H9 (cell line): ENCODE measurements at regions not wholly inside any gene's neighbourhood (a gene's known extent, or its start where the extent isn't known, plus 50 kb on each side); places are given as distances from the start of the nearest gene placed in this dataset.

Source experiments
- DNase-seq: peaks from one replicate; pipeline ENCODE4 v3.0.0-alpha.2; 2017
- H2AFZ ChIP-seq: one replicate; pipeline ENCODE4 v1.6.1; 2013; ENCODE audit warnings: mild to moderate bottlenecking, low read length, control low read depth, moderate library complexity
- H2AK5ac ChIP-seq: 2 replicates; pipeline ENCODE4 v1.6.1; 2013; ENCODE audit warnings: low read length, control low read depth, mixed read lengths; ENCODE audit not compliant: insufficient read length
- H2BK120ac ChIP-seq: one replicate; pipeline ENCODE4 v1.6.1; 2013; ENCODE audit warnings: low read depth, mild to moderate bottlenecking, low read length, control low read depth, inconsistent platforms; ENCODE audit not compliant: poor library complexity, severe bottlenecking
- H2BK12ac ChIP-seq: 2 replicates; pipeline ENCODE4 v1.6.1; 2013; ENCODE audit warnings: low read length, control low read depth, mixed read lengths, low read depth; ENCODE audit not compliant: insufficient read length
- H2BK15ac ChIP-seq: 2 replicates; pipeline ENCODE4 v1.6.1; 2013; ENCODE audit warnings: low read depth, low read length, control low read depth
- H2BK20ac ChIP-seq: one replicate; pipeline ENCODE4 v1.6.1; 2013; ENCODE audit warnings: low read depth, mild to moderate bottlenecking, low read length, control low read depth, inconsistent platforms; ENCODE audit not compliant: poor library complexity, severe bottlenecking
- H2BK5ac ChIP-seq: 2 replicates; pipeline ENCODE4 v1.6.1; 2013; ENCODE audit warnings: low read length, control low read depth, mixed read lengths; ENCODE audit not compliant: insufficient read length
- H3K14ac ChIP-seq: 2 replicates; pipeline ENCODE4 v1.6.1; 2013; ENCODE audit warnings: low read length, control low read depth; ENCODE audit not compliant: insufficient read depth
- H3K18ac ChIP-seq: 2 replicates; pipeline ENCODE4 v1.6.1; 2013; ENCODE audit warnings: low read depth, mild to moderate bottlenecking, mixed read lengths, low read length, control low read depth; ENCODE audit not compliant: insufficient read length
- H3K23ac ChIP-seq: 2 replicates; pipeline ENCODE4 v1.6.1; 2013; ENCODE audit warnings: low read length, control low read depth, mixed read lengths, low read depth; ENCODE audit not compliant: insufficient read length
- H3K23me2 ChIP-seq: 2 replicates; pipeline ENCODE4 v1.6.1; 2013; ENCODE audit warnings: low read depth, mild to moderate bottlenecking, mixed read lengths, low read length, control low read depth; ENCODE audit not compliant: insufficient read length, poor library complexity, severe bottlenecking
- H3K27ac ChIP-seq: 2 replicates; pipeline ENCODE4 v1.5.1; 2013; ENCODE audit warnings: low read length, control low read depth, mixed read lengths, low read depth; ENCODE audit not compliant: insufficient read length
- H3K27me3 ChIP-seq: 2 replicates; pipeline ENCODE4 v1.6.1; 2013; ENCODE audit warnings: low read length, control low read depth, inconsistent platforms; ENCODE audit not compliant: insufficient read depth
- H3K4ac ChIP-seq: 2 replicates; pipeline ENCODE4 v1.6.1; 2013; ENCODE audit warnings: low read depth, mild to moderate bottlenecking, control low read depth, inconsistent platforms, low read length, moderate library complexity
- H3K4me1 ChIP-seq: 2 replicates; pipeline ENCODE4 v1.6.1; 2013; ENCODE audit warnings: low read length, control low read depth, inconsistent platforms; ENCODE audit not compliant: insufficient read depth
- H3K4me2 ChIP-seq: 2 replicates; pipeline ENCODE4 v1.6.1; 2013; ENCODE audit warnings: low read length, control low read depth, mixed read lengths; ENCODE audit not compliant: insufficient read length, insufficient read depth
- H3K56ac ChIP-seq: 2 replicates; pipeline ENCODE4 v1.6.1; 2013; ENCODE audit warnings: low read depth, mild to moderate bottlenecking, mixed read lengths, low read length, control low read depth; ENCODE audit not compliant: insufficient read length
- H3K79me1 ChIP-seq: 2 replicates; pipeline ENCODE4 v1.6.1; 2013; ENCODE audit warnings: low read depth, mild to moderate bottlenecking, moderate library complexity, low read length, control low read depth, inconsistent platforms; ENCODE audit not compliant: insufficient read depth, poor library complexity, severe bottlenecking
- H3K79me2 ChIP-seq: 2 replicates; pipeline ENCODE4 v1.6.1; 2013; ENCODE audit warnings: low read length, control low read depth, inconsistent platforms; ENCODE audit not compliant: insufficient read depth
- H3K9ac ChIP-seq: 2 replicates; pipeline ENCODE4 v1.6.1; 2013; ENCODE audit warnings: low read length, control low read depth, mixed read lengths; ENCODE audit not compliant: insufficient read length; ENCODE audit errors: extremely low read depth
- H3K9me3 ChIP-seq: one replicate; pipeline ENCODE4 v1.6.1; 2013; ENCODE audit warnings: low read depth, low read length, inconsistent platforms; ENCODE audit not compliant: control insufficient read depth
- H3T11ph ChIP-seq: one replicate; pipeline ENCODE4 v1.6.1; 2013; ENCODE audit warnings: mild to moderate bottlenecking, low read length, control low read depth, inconsistent platforms
- H4K20me1 ChIP-seq: one replicate; pipeline ENCODE4 v1.6.1; 2013; ENCODE audit not compliant: control insufficient read depth, insufficient read length, insufficient read depth
- H4K5ac ChIP-seq: 2 replicates; pipeline ENCODE4 v1.6.1; 2013; ENCODE audit warnings: low read depth, mild to moderate bottlenecking, mixed read lengths, low read length, control low read depth; ENCODE audit not compliant: insufficient read length
- H4K8ac ChIP-seq: replicated peaks from 2 replicates; pipeline ENCODE4 v1.6.1; 2013; ENCODE audit warnings: low read length, control low read depth, mixed read lengths, low read depth; ENCODE audit not compliant: insufficient read length
- H4K91ac ChIP-seq: 2 replicates; pipeline ENCODE4 v1.6.1; 2013; ENCODE audit warnings: low read depth, mild to moderate bottlenecking, moderate library complexity, mixed read lengths, low read length, control low read depth; ENCODE audit not compliant: insufficient read length
- H3K27ac Mint-ChIP-seq, 3 experiments: 2 replicates in 2 of 3; 3 replicates in 1 of 3; pipeline ENCODE4 v1.8.0; 2020 to 2021; ENCODE audit warnings: mixed read lengths in 3 of 3, mild to moderate bottlenecking in 1 of 3, moderate library complexity in 1 of 3
- H3K27me3 Mint-ChIP-seq: 2 replicates; pipeline ENCODE4 v1.8.0; 2021; ENCODE audit warnings: low read depth, mild to moderate bottlenecking, moderate library complexity, mixed read lengths
- H3K36me3 Mint-ChIP-seq, 3 experiments: 2 replicates in 2 of 3; 3 replicates in 1 of 3; pipeline ENCODE4 v1.8.0; 2020 to 2021; ENCODE audit warnings: low read depth in 3 of 3, mixed read lengths in 3 of 3; ENCODE audit not compliant: insufficient read depth in 1 of 3
- H3K4me1 Mint-ChIP-seq, 2 experiments: 2 replicates each; pipeline ENCODE4 v1.8.0; 2020; ENCODE audit warnings: mixed read lengths in 2 of 2
- H3K4me3 Mint-ChIP-seq, 2 experiments: 2 replicates in 1 of 2; 3 replicates in 1 of 2; pipeline ENCODE4 v1.8.0; 2020 to 2021; ENCODE audit warnings: mild to moderate bottlenecking in 2 of 2, mixed read lengths in 2 of 2, moderate library complexity in 1 of 2
- H3K9me3 Mint-ChIP-seq, 2 experiments: 2 replicates in 1 of 2; 3 replicates in 1 of 2; pipeline ENCODE4 v1.8.0; 2020; ENCODE audit warnings: mild to moderate bottlenecking in 2 of 2, mixed read lengths in 2 of 2, moderate library complexity in 1 of 2
- CTCF ChIP-seq: fragments of 200-600 bp; sonication (generic); conservative IDR thresholded peaks from 3 replicates; pipeline ENCODE4 v1.8.0; 2021; ENCODE audit warnings: antibody characterized with exemption, mild to moderate bottlenecking
- WGBS: extraction: QIAGEN DNeasy Blood & Tissue Kit; methylation state at CpG from one replicate; pipeline ENCODE4 v1.1.7; 2013; ENCODE audit warnings: missing lambda C conversion rate, low lambda C conversion rate, mixed read lengths; ENCODE audit not compliant: insufficient read length; ENCODE audit errors: extremely low coverage; 5-methylcytosine and 5-hydroxymethylcytosine counted together

GRCh38 chr12:58602179-58602578 lies 318.1 kb downstream of the LRIG3 start:
- Histone ChIP-seq H4K20me1 (no peaks in the 10 kb centered on the region), H3K27me3 (no peaks in the 10 kb centered on the region), H3K4me1 (no peaks in the 10 kb centered on the region), H3K18ac (no peak overlapping the region), H3K4me2 (no peak overlapping the region), H2BK15ac (no peak overlapping the region), H3K23ac (no peak overlapping the region), H3K9ac (no peak overlapping the region), H3K9me3 (no peaks in the 10 kb centered on the region), H4K5ac (no peak overlapping the region), H3K79me2 (no peaks in the 10 kb centered on the region), H4K91ac (no peak overlapping the region), H2BK12ac (no peak overlapping the region), H3T11ph (no peak overlapping the region), H3K4ac (no peak overlapping the region), H2AFZ (no peak overlapping the region), H2AK5ac (no peak overlapping the region), H2BK20ac (no peak overlapping the region), H4K8ac (no peak overlapping the region), H3K27ac (no peak overlapping the region), H3K56ac (no peak overlapping the region), H2BK5ac (no peak overlapping the region), H3K14ac (no peak overlapping the region), H3K79me1 (no peaks in the 10 kb centered on the region), H3K23me2 (no peaks in the 10 kb centered on the region), H2BK120ac (no peak overlapping the region)
- WGBS: no CpG with 5 or more reads among the region's 6 CpGs
- no peaks in the 10 kb centered on the region for H3K4me1 Mint-ChIP-seq
- no peaks in the 10 kb centered on the region; a peak in 1 of 7 replicates for H3K36me3 Mint-ChIP-seq
- H3K9me3 Mint-ChIP-seq: peaks cover 0 to 2% of the 10 kb centered on the region in 2 experiments; a peak in 3 of 5 replicates
- 0 out of 2 replicates have a peak, but pooled peaks cover 3% of the 10 kb centered on the region for H3K27me3 Mint-ChIP-seq
- no peak overlapping the region for H3K4me3 Mint-ChIP-seq
- TF ChIP-seq CTCF: no peak
- H3K27ac Mint-ChIP-seq: no peak overlapping the region
- DNase-seq: no peak
